Activated CD4-positive, alpha-beta T cell treated with anti-CD3 and anti-CD28 coated beads, Interleukin-2, amount 50 U/mL, for 4 hours (primary cell): ENCODE measurements at regions not wholly inside any gene's neighbourhood (a gene's known extent, or its start where the extent isn't known, plus 50 kb on each side); places are given as distances from the start of the nearest gene placed in this dataset.
"Not testable (repeated sequence)": the region's sequence is repeated elsewhere in the genome, so short reads cannot be mapped to it uniquely, and the experiment has no call there.

Source experiments
- DNase-seq, 2 experiments: peaks; one replicate each; pipeline ENCODE4 v3.0.0-alpha.2; 2020

- no peak for DNase-seq
These were observed 587.8 kb downstream of the EPM2A start for GRCh38 chr6:145147559-145147958.

- no peak for DNase-seq
These were observed 587.2 kb downstream of the EPM2A start for GRCh38 chr6:145147981-145148749.

- DNase-seq = no peak
These were observed 586.5 kb downstream of the EPM2A start for GRCh38 chr6:145148776-145149175.

- DNase-seq = no peak
These were observed 583.7 kb downstream of the EPM2A start for GRCh38 chr6:145151624-145152023.

GRCh38 chr6:145153495-145153894 is 581.8 kb downstream of the EPM2A start:
- no peak for DNase-seq

- DNase-seq = no peak
These were observed 579.9 kb downstream of the EPM2A start for GRCh38 chr6:145155411-145155810.

- no peak for DNase-seq
These were observed 579.2 kb downstream of the EPM2A start for GRCh38 chr6:145155873-145156782.

- DNase-seq = not testable (repeated sequence)
These were observed 576.7 kb downstream of the EPM2A start for GRCh38 chr6:145158636-145159035.

GRCh38 chr6:145159921-145160320 is 575.4 kb downstream of the EPM2A start:
- no peak for DNase-seq

- DNase-seq = no peak
These were observed 573.8 kb downstream of the EPM2A start for GRCh38 chr6:145161501-145161900.

- DNase-seq = no peak
These were observed 565.5 kb downstream of the EPM2A start for GRCh38 chr6:145169726-145170224.

- DNase-seq = no peak
These were observed 559.9 kb downstream of the EPM2A start for GRCh38 chr6:145175470-145175869.

- no peak for DNase-seq
These were observed 556.9 kb downstream of the EPM2A start for GRCh38 chr6:145178391-145178790.

- no peak for DNase-seq
These were observed 547.7 kb downstream of the EPM2A start for GRCh38 chr6:145187491-145188206.

- DNase-seq = no peak
These were observed 545.5 kb downstream of the EPM2A start for GRCh38 chr6:145189836-145190235.

GRCh38 chr6:145194389-145194788 is 540.9 kb downstream of the EPM2A start:
- DNase-seq = no peak

- no peak for DNase-seq
These were observed 535.4 kb downstream of the EPM2A start for GRCh38 chr6:145199961-145200360.

- no peak for DNase-seq
These were observed 531.0 kb downstream of the EPM2A start for GRCh38 chr6:145204301-145204700.

GRCh38 chr6:145206247-145206907 is 528.9 kb downstream of the EPM2A start:
- no peak for DNase-seq

GRCh38 chr6:145208474-145208873 is 526.8 kb downstream of the EPM2A start:
- DNase-seq = no peak

GRCh38 chr6:145209272-145209671 is 526.0 kb downstream of the EPM2A start:
- no peak for DNase-seq

- DNase-seq = no peak
These were observed 522.5 kb downstream of the EPM2A start for GRCh38 chr6:145212813-145213212.

- DNase-seq = no peak
These were observed 521.7 kb downstream of the EPM2A start for GRCh38 chr6:145213614-145214013.
